H1 (cell line): ENCODE measurements at regions not wholly inside any gene's neighbourhood (a gene's known extent, or its start where the extent isn't known, plus 50 kb on each side); places are given as distances from the start of the nearest gene placed in this dataset.

Experiments used
- CTCF ChIA-PET: fragments of 300-600 bp; sonication (Branson Sonifier 250); formaldehyde crosslinking; loops from one replicate; lab custom pipeline; 2021; ENCODE audit not compliant: partially characterized antibody; lab: Charles Lee
- POLR2A ChIA-PET: fragments of 300-600 bp; sonication (Branson Sonifier 250); formaldehyde crosslinking; loops from one replicate; lab custom pipeline; 2021; ENCODE audit warnings: inconsistent platforms; ENCODE audit not compliant: partially characterized antibody; lab: Charles Lee
- DNase-seq, 2 experiments: peaks; one replicate each; pipeline versions ENCODE4 v3.0.0 to v3.0.0-alpha.2; 2010 to 2022; ENCODE audit warnings: low spot score in 2 of 2, low read depth in 1 of 2, mixed read lengths in 1 of 2
- FAIRE-seq: peaks from 2 replicates; lab custom pipeline; 2011; peaks lifted over from hg19 to GRCh38; lab: Jason Lieb, UNC
- H2AFZ ChIP-seq: 2 replicates; pipeline ENCODE4 v1.8.1; 2012; ENCODE audit warnings: low read length, inconsistent platforms
- H2AK5ac ChIP-seq: 2 replicates; pipeline ENCODE4 v1.6.1; 2013; ENCODE audit warnings: low read depth, low read length
- H2BK120ac ChIP-seq: replicated peaks from 2 replicates; pipeline ENCODE3; 2013; ENCODE audit warnings: low read depth, low read length, inconsistent platforms
- H2BK12ac ChIP-seq: 2 replicates; pipeline ENCODE4 v1.6.1; 2013; ENCODE audit warnings: low read depth, low read length
- H2BK15ac ChIP-seq: 2 replicates; pipeline ENCODE4 v1.6.1; 2013; ENCODE audit warnings: low read length
- H2BK20ac ChIP-seq: 2 replicates; pipeline ENCODE4 v1.6.1; 2013; ENCODE audit warnings: low read length
- H2BK5ac ChIP-seq: 2 replicates; pipeline ENCODE4 v1.6.1; 2013; ENCODE audit warnings: low read depth, low read length
- H3K14ac ChIP-seq: 2 replicates; pipeline ENCODE4 v1.6.1; 2013; ENCODE audit warnings: inconsistent platforms; ENCODE audit not compliant: insufficient read length
- H3K18ac ChIP-seq: 2 replicates; pipeline ENCODE4 v1.6.1; 2013; ENCODE audit warnings: low read length; ENCODE audit errors: extremely low read depth
- H3K23ac ChIP-seq: 2 replicates; pipeline ENCODE4 v1.6.1; 2013; ENCODE audit warnings: inconsistent platforms; ENCODE audit not compliant: insufficient read length
- H3K23me2 ChIP-seq: 2 replicates; pipeline ENCODE4 v1.6.1; 2013; ENCODE audit warnings: low read depth, low read length
- H3K27ac ChIP-seq: 2 replicates; pipeline ENCODE4 v1.6.1; 2011; ENCODE audit warnings: low read depth, low read length, inconsistent platforms
- H3K27me3 ChIP-seq, 4 experiments: replicated peaks in 1 of 4; 1 replicate in 1 of 4; 2 replicates in 3 of 4; pipeline versions ENCODE4 v1.6.1 to v1.8.1; 2011 to 2013; ENCODE audit warnings: low read length in 3 of 4, mild to moderate bottlenecking in 3 of 4, inconsistent platforms in 2 of 4, mixed read lengths in 2 of 4, moderate library complexity in 1 of 4; ENCODE audit not compliant: control insufficient read depth in 3 of 4, insufficient read depth in 3 of 4; ENCODE audit errors: extremely low read depth in 1 of 4
- H3K36me3 ChIP-seq, 4 experiments: 2 replicates each; pipeline versions ENCODE4 v1.6.1 to v1.8.1; 2011 to 2013; ENCODE audit warnings: mild to moderate bottlenecking in 4 of 4, low read length in 3 of 4, moderate library complexity in 2 of 4, control low read depth in 1 of 4, inconsistent platforms in 1 of 4; ENCODE audit not compliant: insufficient read depth in 4 of 4, control insufficient read depth in 2 of 4
- H3K4ac ChIP-seq: replicated peaks from 2 replicates; pipeline ENCODE3; 2013; ENCODE audit warnings: low read length, low read depth, mixed read lengths, inconsistent platforms; ENCODE audit not compliant: insufficient read length
- H3K4me1 ChIP-seq, 4 experiments: replicated peaks in 1 of 4; 1 replicate in 1 of 4; 2 replicates in 3 of 4; pipeline versions ENCODE4 v1.6.1 to v1.8.1; 2011 to 2013; ENCODE audit warnings: low read length in 3 of 4, inconsistent platforms in 2 of 4, mixed read lengths in 1 of 4; ENCODE audit not compliant: insufficient read depth in 4 of 4, control insufficient read depth in 3 of 4
- H3K4me2 ChIP-seq, 2 experiments: 2 replicates each; pipeline versions ENCODE4 v1.6.1 to v1.8.1; 2011 to 2013; ENCODE audit warnings: low read depth in 2 of 2, low read length in 2 of 2, control low read depth in 1 of 2, inconsistent platforms in 1 of 2, mild to moderate bottlenecking in 1 of 2; ENCODE audit not compliant: insufficient read depth in 1 of 2
- H3K4me3 ChIP-seq, 4 experiments: fragments of 200-600, 300-600 bp in 1 of 4; sonication (generic), shearing (Covaris generic), sonication (Bioruptor Twin) in 1 of 4; 2 replicates each; pipeline versions ENCODE4 v1.5.1 to v1.8.1; 2011 to 2016; ENCODE audit warnings: low read length in 4 of 4, low read depth in 3 of 4, control low read depth in 2 of 4, inconsistent platforms in 2 of 4, mild to moderate bottlenecking in 2 of 4, mixed read lengths in 1 of 4, moderate library complexity in 1 of 4; ENCODE audit not compliant: insufficient read depth in 2 of 4; ENCODE audit errors: extremely low read depth in 1 of 4
- H3K56ac ChIP-seq: replicated peaks from 2 replicates; pipeline ENCODE3; 2013; ENCODE audit warnings: low read depth, mild to moderate bottlenecking, mixed read lengths, low read length, inconsistent platforms; ENCODE audit not compliant: insufficient read length
- H3K79me1 ChIP-seq: 2 replicates; pipeline ENCODE4 v1.6.1; 2013; ENCODE audit warnings: low read depth, low read length, control low read depth
- H3K79me2 ChIP-seq, 2 experiments: 2 replicates each; pipeline versions ENCODE4 v1.6.1 to v1.8.1; 2012 to 2013; ENCODE audit warnings: low read length in 2 of 2, mild to moderate bottlenecking in 2 of 2, inconsistent platforms in 1 of 2; ENCODE audit not compliant: insufficient read depth in 2 of 2, control insufficient read depth in 1 of 2
- H3K9ac ChIP-seq, 4 experiments: replicated peaks in 1 of 4; 1 replicate in 1 of 4; 2 replicates in 3 of 4; pipeline versions ENCODE4 v1.6.1 to v1.8.1; 2011 to 2013; ENCODE audit warnings: low read depth in 3 of 4, low read length in 3 of 4, control low read depth in 2 of 4, mild to moderate bottlenecking in 2 of 4, moderate library complexity in 2 of 4, inconsistent platforms in 1 of 4; ENCODE audit errors: extremely low read depth in 1 of 4
- H3K9me3 ChIP-seq, 2 experiments: 2 replicates each; pipeline versions ENCODE4 v1.6.1 to v1.8.1; 2012 to 2013; ENCODE audit warnings: mild to moderate bottlenecking in 2 of 2, moderate library complexity in 2 of 2, control low read depth in 1 of 2, inconsistent platforms in 1 of 2, low read depth in 1 of 2, low read length in 1 of 2, mixed read lengths in 1 of 2; ENCODE audit not compliant: insufficient read depth in 2 of 2
- H4K20me1 ChIP-seq, 2 experiments: replicated peaks in 1 of 2; 2 replicates each; pipeline versions ENCODE3 to v1.8.1; 2011 to 2013; ENCODE audit warnings: inconsistent platforms in 2 of 2, low read length in 2 of 2, mild to moderate bottlenecking in 1 of 2; ENCODE audit not compliant: insufficient read depth in 2 of 2, control insufficient read depth in 1 of 2
- H4K5ac ChIP-seq: 2 replicates; pipeline ENCODE4 v1.6.1; 2013; ENCODE audit warnings: low read length, low read depth, mixed read lengths, inconsistent platforms; ENCODE audit not compliant: insufficient read length
- H4K8ac ChIP-seq: 2 replicates; pipeline ENCODE4 v1.8.0; 2013; ENCODE audit warnings: mild to moderate bottlenecking, moderate library complexity, low read length, inconsistent platforms; ENCODE audit not compliant: insufficient read depth; ENCODE audit errors: extremely low read depth
- H4K91ac ChIP-seq: replicated peaks from 2 replicates; pipeline ENCODE3; 2013; ENCODE audit warnings: low read length, mixed read lengths, inconsistent platforms; ENCODE audit not compliant: insufficient read length
- ASH2L ChIP-seq: fragments of 200-600, 300-600 bp; sonication (generic); IDR thresholded peaks from one replicate; pipeline ENCODE4 v1.7.1; 2017; ENCODE audit warnings: low read length
- CBX8 ChIP-seq: fragments of 300-800, 300-1000 bp; sonication (generic); IDR thresholded peaks from 2 replicates; pipeline ENCODE4 v1.7.1; 2016; ENCODE audit warnings: low read depth, low read length, borderline replicate concordance
- CEBPB ChIP-seq: IDR thresholded peaks from 2 replicates; pipeline ENCODE4 v1.6.1; 2012; ENCODE audit warnings: low read depth, low read length
- EP300 ChIP-seq, 2 experiments: IDR thresholded peaks; 1 replicate in 1 of 2; 2 replicates in 1 of 2; pipeline ENCODE4 v1.6.1; 2011 to 2012; ENCODE audit warnings: low read depth in 2 of 2, low read length in 2 of 2, mild to moderate bottlenecking in 2 of 2, borderline replicate concordance in 1 of 2, inconsistent platforms in 1 of 2, moderate library complexity in 1 of 2
- HDAC6 ChIP-seq: IDR thresholded peaks from one replicate; pipeline ENCODE4 v1.7.1; 2012; ENCODE audit warnings: low read depth, mild to moderate bottlenecking, inconsistent platforms, low read length, moderate library complexity
- RAD21 ChIP-seq, 2 experiments: IDR thresholded peaks in 1 of 2; conservative IDR thresholded peaks in 1 of 2; 2 replicates each; pipeline ENCODE4 v1.6.1; 2011; ENCODE audit warnings: low read depth in 2 of 2, low read length in 2 of 2, improper control_type of control experiment in 1 of 2, inconsistent platforms in 1 of 2, mild to moderate bottlenecking in 1 of 2, moderate library complexity in 1 of 2
- SIX5 ChIP-seq: IDR thresholded peaks from 2 replicates; pipeline ENCODE4 v1.6.1; 2011; ENCODE audit warnings: mild to moderate bottlenecking, low read depth, low read length
- SRF ChIP-seq: IDR thresholded peaks from 2 replicates; pipeline ENCODE4 v1.6.1; 2011; ENCODE audit warnings: mild to moderate bottlenecking, low read depth, low read length, moderate library complexity
- TEAD4 ChIP-seq: IDR thresholded peaks from 2 replicates; pipeline ENCODE4 v1.6.1; 2012; ENCODE audit warnings: low read depth, low read length, inconsistent platforms, mixed read lengths
- WGBS, 2 experiments: shearing (Covaris generic) in 1 of 2; methylation state at CpG; one replicate each; pipeline versions ENCODE4 v1.1.6 to v1.1.7; 2013 to 2015; ENCODE audit warnings: low lambda C conversion rate in 2 of 2, mixed read lengths in 2 of 2, inconsistent platforms in 1 of 2, low coverage in 1 of 2, missing lambda C conversion rate in 1 of 2; ENCODE audit not compliant: insufficient replicate concordance in 2 of 2, insufficient coverage in 1 of 2, insufficient read length in 1 of 2; ENCODE audit errors: extremely low coverage in 1 of 2, missing lambda C conversion rate in 1 of 2; 5-methylcytosine and 5-hydroxymethylcytosine counted together
- TF ChIP-seq, protein P1 (sequence below): IDR thresholded peaks from 2 replicates; pipeline ENCODE4 v1.6.1; 2012; ENCODE audit warnings: inconsistent platforms

DNA sequence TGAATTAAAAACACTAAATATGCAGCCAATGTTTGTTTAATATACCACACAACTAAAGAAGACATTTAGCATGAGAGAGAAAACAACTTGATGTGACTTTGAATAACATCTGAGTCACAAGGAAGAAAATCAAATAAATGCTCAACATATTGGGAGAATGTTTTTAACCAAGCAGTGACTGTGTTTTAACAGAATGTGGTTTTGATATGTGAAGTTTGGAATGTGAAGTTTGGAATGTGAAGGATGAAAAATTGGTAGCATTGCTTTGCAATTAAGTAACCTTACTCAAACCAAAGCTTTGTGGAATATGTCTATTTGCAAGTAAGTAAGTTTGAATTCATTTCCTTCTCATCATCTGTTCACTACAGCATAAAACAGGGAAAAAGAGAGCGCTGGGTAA, 128.2 kb upstream of the DNAJC10 start:
- Histone ChIP-seq H2BK15ac (no peak overlapping the region), H2BK12ac (no peak overlapping the region), H3K23ac (no peak overlapping the region), H3K18ac (no peak overlapping the region), H3K4me2 (no peak overlapping the region), H3K27ac (no peak overlapping the region), H3K79me2 (no peaks in the 10 kb centered on the region), H2BK120ac (no peak overlapping the region), H2AFZ (no peak overlapping the region), H4K8ac (no peak overlapping the region), H4K5ac (no peak overlapping the region), H3K9ac (no peak overlapping the region)
- CTCF ChIA-PET, result interaction anchor here (1.8 kb wide), 1 partner anchor 10 kb away, joined by 4 read pairs; no protein-coding TSS in a partner anchor
- TF ChIP-seq TEAD4, result no peak
- no peak for TF ChIP-seq CBX8
- TF ChIP-seq HDAC6, result no peak
- no peak for TF ChIP-seq SIX5
- no peak for TF ChIP-seq RAD21 (IDR thresholded peaks at IDR 0.05 in 1 of 2, conservative IDR thresholded peaks at IDR 0.05 in 1 of 2; ENCODE audit: low read depth in 2 of 2, low read length in 2 of 2)
- TF ChIP-seq CEBPB, result no peak
- TF ChIP-seq ASH2L, result no peak
- TF ChIP-seq SRF, result no peak
- TF ChIP-seq, protein P1, sequence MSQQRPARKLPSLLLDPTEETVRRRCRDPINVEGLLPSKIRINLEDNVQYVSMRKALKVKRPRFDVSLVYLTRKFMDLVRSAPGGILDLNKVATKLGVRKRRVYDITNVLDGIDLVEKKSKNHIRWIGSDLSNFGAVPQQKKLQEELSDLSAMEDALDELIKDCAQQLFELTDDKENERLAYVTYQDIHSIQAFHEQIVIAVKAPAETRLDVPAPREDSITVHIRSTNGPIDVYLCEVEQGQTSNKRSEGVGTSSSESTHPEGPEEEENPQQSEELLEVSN, result no peak
- no peak for TF ChIP-seq EP300 (IDR thresholded peaks at IDR 0.05; ENCODE audit: borderline replicate concordance in 1 of 2, low read depth in 2 of 2, low read length in 2 of 2)
- TF ChIP-seq, all 59 proteins: peak for 0
- 89% methylated on average over 1 of the region's 1 CpG; no CpG with 5 or more reads in 1 of the 2 experiments for WGBS, 2 experiments
- Histone ChIP-seq H3K9me3 (no peaks in the 10 kb centered on the region), H3K14ac (no peak overlapping the region), H3K4ac (no peak overlapping the region), H3K27me3 (no peaks in the 10 kb centered on the region), H3K23me2 (no peaks in the 10 kb centered on the region), H2BK5ac (no peak overlapping the region), H3K79me1 (no peaks in the 10 kb centered on the region), H4K20me1 (no peaks in the 10 kb centered on the region), H3K4me3 (no peak overlapping the region), H4K91ac (no peak overlapping the region), H3K4me1 (peaks cover 0 to 9% (median 2%) of the 10 kb centered on the region in 4 experiments; a peak in 3 of 7 replicates), H2AK5ac (no peak overlapping the region), H3K36me3 (no peaks in the 10 kb centered on the region), H3K56ac (no peak overlapping the region), H2BK20ac (no peak overlapping the region)
- FAIRE-seq, result no peak
- POLR2A ChIA-PET, result no interaction called here
- DNase-seq, result no peak
